LNCaP clone FGC (cell line): ENCODE measurements at regions not wholly inside any gene's neighbourhood (a gene's known extent, or its start where the extent isn't known, plus 50 kb on each side); places are given as distances from the start of the nearest gene placed in this dataset.

Source experiments
- DNase-seq: peaks from one replicate; pipeline ENCODE4 v3.0.0-alpha.2; 2011; ENCODE audit warnings: low read depth
- H3K4me3 ChIP-seq: 2 replicates; pipeline ENCODE4 v1.5.1; 2011; ENCODE audit warnings: mild to moderate bottlenecking, low read depth, low read length, control low read depth
- TF ChIP-seq, protein P1 (sequence below): IDR thresholded peaks from 2 replicates; pipeline ENCODE4 v1.5.1; 2012; ENCODE audit warnings: mild to moderate bottlenecking; ENCODE audit not compliant: control insufficient read depth, insufficient read depth; ENCODE audit errors: extremely low read depth

GRCh38 chr20:57941604-57942381, 232.0 kb upstream of the PMEPA1 start:
- TF ChIP-seq, protein P1, sequence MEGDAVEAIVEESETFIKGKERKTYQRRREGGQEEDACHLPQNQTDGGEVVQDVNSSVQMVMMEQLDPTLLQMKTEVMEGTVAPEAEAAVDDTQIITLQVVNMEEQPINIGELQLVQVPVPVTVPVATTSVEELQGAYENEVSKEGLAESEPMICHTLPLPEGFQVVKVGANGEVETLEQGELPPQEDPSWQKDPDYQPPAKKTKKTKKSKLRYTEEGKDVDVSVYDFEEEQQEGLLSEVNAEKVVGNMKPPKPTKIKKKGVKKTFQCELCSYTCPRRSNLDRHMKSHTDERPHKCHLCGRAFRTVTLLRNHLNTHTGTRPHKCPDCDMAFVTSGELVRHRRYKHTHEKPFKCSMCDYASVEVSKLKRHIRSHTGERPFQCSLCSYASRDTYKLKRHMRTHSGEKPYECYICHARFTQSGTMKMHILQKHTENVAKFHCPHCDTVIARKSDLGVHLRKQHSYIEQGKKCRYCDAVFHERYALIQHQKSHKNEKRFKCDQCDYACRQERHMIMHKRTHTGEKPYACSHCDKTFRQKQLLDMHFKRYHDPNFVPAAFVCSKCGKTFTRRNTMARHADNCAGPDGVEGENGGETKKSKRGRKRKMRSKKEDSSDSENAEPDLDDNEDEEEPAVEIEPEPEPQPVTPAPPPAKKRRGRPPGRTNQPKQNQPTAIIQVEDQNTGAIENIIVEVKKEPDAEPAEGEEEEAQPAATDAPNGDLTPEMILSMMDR = no peak
- DNase-seq = no peak
- no peak overlapping the region for H3K4me3 ChIP-seq

DNA sequence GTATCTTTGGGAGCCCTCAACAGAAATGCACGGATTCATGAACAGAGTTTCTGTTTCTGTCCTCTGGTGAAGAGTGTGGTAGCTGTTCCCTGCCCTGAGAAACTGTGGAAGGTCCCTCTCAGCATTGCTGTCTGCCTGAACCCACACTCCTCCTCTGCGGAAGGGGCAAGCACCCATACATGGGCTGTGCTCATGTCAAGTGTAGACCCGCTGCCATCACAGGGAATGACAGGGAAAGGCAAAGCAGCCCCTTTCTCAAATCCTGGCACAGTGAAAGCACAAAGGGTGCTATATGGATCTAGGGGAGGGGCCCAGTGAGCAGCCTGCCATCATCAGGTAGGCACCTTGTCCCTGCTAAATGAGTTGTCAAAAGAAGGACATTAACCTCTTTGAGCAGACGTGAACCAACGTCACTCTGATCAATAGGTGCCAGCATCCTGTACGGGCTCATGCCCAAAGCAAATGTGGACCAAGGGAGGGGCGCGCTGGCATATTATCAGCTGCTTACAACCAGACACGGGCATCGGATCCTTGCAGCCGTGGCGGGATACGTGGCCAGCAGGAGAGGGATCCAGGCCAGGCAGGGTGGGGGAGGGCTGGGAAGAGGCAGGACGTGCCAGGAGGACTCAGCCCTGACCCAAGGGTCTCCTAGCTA, 231.2 kb upstream of the PMEPA1 start:
- TF ChIP-seq, protein P1 = no peak
- no peak overlapping the region for H3K4me3 ChIP-seq
- DNase-seq = peak; percentile 23

DNA sequence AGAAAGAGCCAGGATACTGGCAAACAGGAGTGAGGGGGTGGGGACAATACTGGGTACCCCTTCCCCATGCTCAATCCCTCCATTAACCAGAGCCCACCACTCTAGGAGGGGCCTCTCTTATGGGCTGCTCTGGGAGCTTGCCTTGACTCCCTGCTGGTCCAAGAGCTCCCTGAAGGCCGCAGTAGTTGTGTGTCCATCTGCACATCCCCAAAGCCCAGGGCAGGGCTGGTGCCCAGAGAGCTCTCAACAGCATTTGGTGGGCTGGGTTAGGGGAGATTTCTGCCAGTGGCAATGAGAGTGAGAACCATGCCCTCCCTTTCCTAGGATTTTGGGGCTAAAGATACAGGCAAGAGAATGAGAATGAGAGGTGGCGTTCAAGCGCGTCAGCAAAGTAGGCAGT, 230.6 kb upstream of the PMEPA1 start:
- DNase-seq = no peak
- TF ChIP-seq, protein P1 = no peak
- no peak overlapping the region for H3K4me3 ChIP-seq

DNA sequence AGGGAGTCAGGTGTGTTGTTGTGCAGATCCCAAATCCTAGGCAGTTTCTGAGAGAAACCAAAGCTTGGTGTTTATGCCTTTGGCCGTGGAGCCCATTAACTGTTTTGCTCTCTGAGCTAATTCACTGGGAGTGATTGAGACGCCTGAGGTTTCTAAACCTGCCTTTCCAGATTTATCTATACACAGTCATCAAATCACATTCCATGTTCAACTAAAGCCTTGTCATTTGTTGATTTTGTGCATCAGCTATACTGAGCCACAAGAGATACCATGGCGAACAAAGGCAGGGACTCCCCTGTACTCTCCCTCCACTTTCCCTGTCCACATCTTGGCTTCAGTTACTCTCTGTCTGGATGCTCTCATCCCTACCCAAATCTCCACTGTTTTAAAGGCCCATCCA, 229.7 kb upstream of the PMEPA1 start:
- H3K4me3 ChIP-seq = no peak overlapping the region
- TF ChIP-seq, protein P1 = no peak
- no peak for DNase-seq

DNA sequence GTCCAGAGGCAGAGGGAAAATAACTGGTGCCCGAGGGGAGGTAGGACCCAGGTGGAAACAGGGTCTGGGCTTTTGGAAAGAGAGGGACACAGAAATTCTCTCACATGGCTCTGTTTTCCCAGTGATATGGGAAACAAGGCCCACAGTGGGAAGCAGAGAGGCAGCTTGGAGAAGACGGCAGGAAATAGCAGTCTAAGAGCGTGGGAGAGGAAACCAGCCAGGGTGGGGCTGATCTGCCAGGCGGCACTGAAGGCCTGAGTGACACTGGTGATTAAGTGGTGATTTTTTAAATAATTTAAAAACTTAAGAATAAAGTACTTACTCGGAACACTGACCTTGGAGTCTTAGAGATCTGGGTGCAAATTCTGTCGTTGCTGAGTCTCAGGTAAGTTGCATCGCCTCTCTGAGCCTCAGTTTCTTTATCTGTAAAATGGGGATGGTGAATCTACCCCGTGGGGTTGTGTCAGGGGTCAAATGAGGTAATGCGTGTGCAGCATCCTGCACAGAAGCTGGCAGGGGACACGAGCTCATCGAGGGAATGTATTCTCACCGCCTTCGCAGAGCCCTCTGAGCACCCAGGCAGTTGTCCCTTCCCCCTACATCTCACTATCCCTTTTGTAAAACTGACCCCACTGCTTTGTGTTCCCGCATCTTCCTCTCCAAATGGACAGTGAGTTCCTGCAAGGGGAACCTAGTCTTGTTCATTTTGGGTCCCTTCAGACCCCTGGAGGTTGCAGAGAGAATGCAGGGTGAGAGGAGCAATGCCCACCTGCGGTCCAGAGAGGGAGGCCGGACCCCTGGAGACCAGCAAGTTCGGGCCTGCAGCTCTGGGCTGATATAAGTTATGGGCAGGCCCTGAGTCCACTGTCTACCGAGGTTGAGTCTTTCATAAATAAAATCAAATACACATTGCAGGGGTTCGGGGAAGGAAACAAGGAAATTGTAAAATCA, 228.6 kb upstream of the PMEPA1 start:
- TF ChIP-seq, protein P1 = no peak
- no peak overlapping the region for H3K4me3 ChIP-seq
- DNase-seq = no peak

DNA sequence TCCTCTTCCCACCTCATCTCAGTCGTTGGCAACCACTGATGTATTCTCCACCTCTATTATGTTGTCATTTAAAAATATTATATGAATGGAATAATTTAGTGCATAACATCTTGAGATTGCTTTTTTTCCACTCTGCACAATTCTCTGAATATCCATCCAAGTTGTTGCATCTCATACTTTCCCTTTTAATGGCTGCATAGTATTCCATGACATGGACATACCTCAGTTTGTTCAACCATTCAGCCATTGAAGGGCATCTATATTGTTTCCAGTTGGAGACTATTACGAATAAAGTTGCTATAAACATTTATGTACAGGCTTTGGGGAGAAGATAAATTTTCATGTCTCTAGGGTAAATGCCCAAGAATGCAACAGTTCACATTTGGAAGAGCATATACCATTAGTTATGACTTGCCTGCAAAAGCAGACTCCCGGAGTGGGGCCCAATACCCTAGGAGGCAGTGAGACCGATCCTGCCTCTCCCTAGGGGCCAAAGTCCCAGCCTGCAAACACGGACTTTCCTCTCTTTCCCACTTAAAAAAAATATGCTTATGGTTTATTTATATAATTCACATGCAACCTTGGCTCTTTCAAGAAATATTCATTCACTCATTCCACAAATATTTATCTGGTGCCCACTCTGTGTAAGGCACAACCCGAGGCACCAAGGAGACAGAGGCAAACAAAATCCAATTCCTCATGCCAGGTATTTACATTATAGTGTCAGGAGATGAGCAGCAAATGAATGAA, 227.0 kb upstream of the PMEPA1 start:
- no peak for DNase-seq
- TF ChIP-seq, protein P1 = no peak
- no peak overlapping the region for H3K4me3 ChIP-seq
